Neural cell (in vitro differentiated cells): ENCODE measurements at regions not wholly inside any gene's neighbourhood (a gene's known extent, or its start where the extent isn't known, plus 50 kb on each side); places are given as distances from the start of the nearest gene placed in this dataset.

Experiments
- H2AFZ ChIP-seq: fragments of 200-600, 300-800 bp; sonication (generic), shearing (Covaris generic); 2 replicates; pipeline ENCODE4 v1.6.0; 2014; ENCODE audit warnings: low read depth, mild to moderate bottlenecking, antibody characterized with exemption, low read length, moderate library complexity
- H3F3A ChIP-seq: fragments of 200-600 bp; shearing (Covaris generic); 2 replicates; pipeline ENCODE4 v1.6.1; 2016; ENCODE audit warnings: mild to moderate bottlenecking, moderate library complexity, mixed read lengths, antibody characterized with exemption, low read length; ENCODE audit not compliant: insufficient read depth, poor library complexity, severe bottlenecking
- H3K27ac ChIP-seq: fragments of 200-600, 300-800 bp; sonication (generic), shearing (Covaris generic); 2 replicates; pipeline ENCODE4 v1.5.1; 2014; ENCODE audit warnings: mild to moderate bottlenecking, low read length, moderate library complexity
- H3K27me3 ChIP-seq: fragments of 300-800, 200-600 bp; sonication (generic), shearing (Covaris generic); 2 replicates; pipeline ENCODE4 v1.6.0; 2014; ENCODE audit warnings: mild to moderate bottlenecking, low read depth, low read length, moderate library complexity; ENCODE audit not compliant: insufficient read depth
- H3K36me3 ChIP-seq: fragments of 300-800, 200-600 bp; sonication (generic), shearing (Covaris generic); 2 replicates; pipeline ENCODE4 v1.5.1; 2014; ENCODE audit warnings: mild to moderate bottlenecking, antibody characterized with exemption, low read length, moderate library complexity; ENCODE audit not compliant: insufficient read depth
- H3K4me2 ChIP-seq: fragments of 300-800, 200-600 bp; sonication (generic), shearing (Covaris generic); 2 replicates; pipeline ENCODE4 v1.6.0; 2014; ENCODE audit warnings: mild to moderate bottlenecking, low read length
- H3K4me3 ChIP-seq: fragments of 300-800, 200-600 bp; sonication (generic), shearing (Covaris generic); 2 replicates; pipeline ENCODE4 v1.5.1; 2014; ENCODE audit warnings: mild to moderate bottlenecking, low read length, moderate library complexity
- H3K79me2 ChIP-seq: fragments of 200-600 bp; shearing (Covaris generic); replicated peaks from 2 replicates; pipeline ENCODE4 v1.6.0; 2014; ENCODE audit warnings: mild to moderate bottlenecking, low read length, moderate library complexity; ENCODE audit not compliant: insufficient read depth
- H3K9ac ChIP-seq: fragments of 300-800, 200-600 bp; sonication (generic), shearing (Covaris generic); 2 replicates; pipeline ENCODE4 v1.6.1; 2016; ENCODE audit warnings: mild to moderate bottlenecking, low read length, mixed read lengths
- H3K9me2 ChIP-seq: fragments of 200-600 bp; shearing (Covaris generic); 2 replicates; pipeline ENCODE4 v1.6.1; 2016; ENCODE audit warnings: mild to moderate bottlenecking, low read length, mixed read lengths; ENCODE audit not compliant: insufficient read depth
- H3K9me3 ChIP-seq: fragments of 200-600, 300-800 bp; sonication (generic), shearing (Covaris generic); 2 replicates; pipeline ENCODE4 v1.6.1; 2016; ENCODE audit warnings: mild to moderate bottlenecking, mixed run types, low read length, moderate library complexity, mixed read lengths
- H4K20me1 ChIP-seq: fragments of 200-600 bp; shearing (Covaris generic); 2 replicates; pipeline ENCODE4 v1.6.1; 2016; ENCODE audit warnings: mild to moderate bottlenecking, mixed run types; ENCODE audit not compliant: insufficient read depth
- EP300 ChIP-seq: fragments of 450-650 bp; conservative IDR thresholded peaks from 2 replicates; pipeline ENCODE4 v1.6.1; 2014; ENCODE audit warnings: antibody characterized with exemption, mild to moderate bottlenecking, moderate library complexity; ENCODE audit not compliant: poor library complexity, severe bottlenecking
- EZH2 ChIP-seq: fragments of 200-600, 300-800 bp; shearing (Covaris generic), sonication (generic); IDR thresholded peaks from 2 replicates; pipeline ENCODE4 v1.6.1; 2014; ENCODE audit warnings: antibody characterized with exemption, low read length, borderline replicate concordance, mild to moderate bottlenecking; ENCODE audit not compliant: insufficient read depth, poor library complexity, severe bottlenecking
- MXI1 ChIP-seq: fragments of 450-650 bp; conservative IDR thresholded peaks from 2 replicates; pipeline ENCODE4 v1.6.1; 2014; ENCODE audit warnings: antibody characterized with exemption, mild to moderate bottlenecking; ENCODE audit not compliant: poor library complexity, severe bottlenecking
- POLR2AphosphoS5 ChIP-seq: IDR thresholded peaks from 2 replicates; pipeline ENCODE4 v1.6.1; 2012
- RAD21 ChIP-seq: fragments of 450-650 bp; conservative IDR thresholded peaks from 2 replicates; pipeline ENCODE4 v1.6.1; 2014; ENCODE audit warnings: antibody characterized with exemption, mild to moderate bottlenecking, moderate library complexity
- SMC3 ChIP-seq: fragments of 450-650 bp; conservative IDR thresholded peaks from 2 replicates; pipeline ENCODE4 v1.6.1; 2014; ENCODE audit warnings: antibody characterized with exemption, mild to moderate bottlenecking, moderate library complexity; ENCODE audit not compliant: poor library complexity
- TAF1 ChIP-seq: IDR thresholded peaks from 2 replicates; pipeline ENCODE4 v1.6.1; 2012; ENCODE audit warnings: low read depth
- TF ChIP-seq, protein P1 (sequence below): IDR thresholded peaks from 2 replicates; pipeline ENCODE4 v1.6.1; 2012; ENCODE audit warnings: borderline replicate concordance
- TF ChIP-seq, protein P2 (sequence below): fragments of 450-650 bp; IDR thresholded peaks from 2 replicates; pipeline ENCODE4 v1.5.1; 2014; ENCODE audit warnings: antibody characterized with exemption, mild to moderate bottlenecking, moderate library complexity; ENCODE audit not compliant: poor library complexity, severe bottlenecking

DNA sequence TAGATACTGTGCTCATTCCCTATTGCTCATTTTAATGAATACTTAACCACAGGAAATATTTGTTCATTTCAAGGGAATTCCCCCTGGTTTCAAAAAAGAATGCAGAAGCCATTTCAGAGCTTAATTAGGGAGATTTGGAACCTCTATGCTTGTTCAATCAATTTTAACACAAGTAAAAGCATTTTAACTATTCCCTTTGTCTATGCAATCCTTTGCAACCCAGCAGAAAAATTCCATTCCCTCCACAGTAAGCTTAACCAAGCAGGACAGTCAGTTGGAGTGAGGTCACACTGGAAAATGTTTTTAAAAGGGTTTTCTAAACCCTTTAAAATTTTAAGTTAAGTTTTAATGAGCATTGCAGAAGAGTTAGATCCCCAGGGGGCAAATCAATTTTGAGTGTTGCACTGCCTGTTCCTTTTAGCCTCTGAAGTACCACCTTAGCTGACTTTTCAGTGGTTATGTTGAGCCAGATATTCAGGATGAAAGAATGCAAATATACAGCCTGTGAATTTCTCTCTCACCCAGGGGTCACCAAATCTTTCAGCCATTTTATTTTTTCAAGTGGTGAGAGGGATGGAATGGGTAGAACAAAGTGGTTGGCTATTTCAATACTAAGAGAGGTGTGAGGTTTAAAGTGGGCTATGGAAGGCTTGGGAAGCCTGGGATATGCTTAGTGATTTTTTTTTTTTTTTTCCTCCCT is 356.2 kb upstream of the NUDT12 start:
- no peaks in the 10 kb centered on the region for H3F3A ChIP-seq
- no peaks in the 10 kb centered on the region for H3K36me3 ChIP-seq
- no peak overlapping the region for H2AFZ ChIP-seq
- no peak overlapping the region for H3K9ac ChIP-seq
- no peaks in the 10 kb centered on the region for H3K79me2 ChIP-seq
- no peaks in the 10 kb centered on the region for H3K27me3 ChIP-seq
- no peaks in the 10 kb centered on the region for H3K9me3 ChIP-seq
- TF ChIP-seq RAD21 (no peak), EZH2 (no peak), SMC3 (no peak), POLR2AphosphoS5 (no peak), TAF1 (no peak), MXI1 (no peak), EP300 (no peak)
- TF ChIP-seq, protein P1, sequence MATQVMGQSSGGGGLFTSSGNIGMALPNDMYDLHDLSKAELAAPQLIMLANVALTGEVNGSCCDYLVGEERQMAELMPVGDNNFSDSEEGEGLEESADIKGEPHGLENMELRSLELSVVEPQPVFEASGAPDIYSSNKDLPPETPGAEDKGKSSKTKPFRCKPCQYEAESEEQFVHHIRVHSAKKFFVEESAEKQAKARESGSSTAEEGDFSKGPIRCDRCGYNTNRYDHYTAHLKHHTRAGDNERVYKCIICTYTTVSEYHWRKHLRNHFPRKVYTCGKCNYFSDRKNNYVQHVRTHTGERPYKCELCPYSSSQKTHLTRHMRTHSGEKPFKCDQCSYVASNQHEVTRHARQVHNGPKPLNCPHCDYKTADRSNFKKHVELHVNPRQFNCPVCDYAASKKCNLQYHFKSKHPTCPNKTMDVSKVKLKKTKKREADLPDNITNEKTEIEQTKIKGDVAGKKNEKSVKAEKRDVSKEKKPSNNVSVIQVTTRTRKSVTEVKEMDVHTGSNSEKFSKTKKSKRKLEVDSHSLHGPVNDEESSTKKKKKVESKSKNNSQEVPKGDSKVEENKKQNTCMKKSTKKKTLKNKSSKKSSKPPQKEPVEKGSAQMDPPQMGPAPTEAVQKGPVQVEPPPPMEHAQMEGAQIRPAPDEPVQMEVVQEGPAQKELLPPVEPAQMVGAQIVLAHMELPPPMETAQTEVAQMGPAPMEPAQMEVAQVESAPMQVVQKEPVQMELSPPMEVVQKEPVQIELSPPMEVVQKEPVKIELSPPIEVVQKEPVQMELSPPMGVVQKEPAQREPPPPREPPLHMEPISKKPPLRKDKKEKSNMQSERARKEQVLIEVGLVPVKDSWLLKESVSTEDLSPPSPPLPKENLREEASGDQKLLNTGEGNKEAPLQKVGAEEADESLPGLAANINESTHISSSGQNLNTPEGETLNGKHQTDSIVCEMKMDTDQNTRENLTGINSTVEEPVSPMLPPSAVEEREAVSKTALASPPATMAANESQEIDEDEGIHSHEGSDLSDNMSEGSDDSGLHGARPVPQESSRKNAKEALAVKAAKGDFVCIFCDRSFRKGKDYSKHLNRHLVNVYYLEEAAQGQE = no peak
- TF ChIP-seq, protein P2, sequence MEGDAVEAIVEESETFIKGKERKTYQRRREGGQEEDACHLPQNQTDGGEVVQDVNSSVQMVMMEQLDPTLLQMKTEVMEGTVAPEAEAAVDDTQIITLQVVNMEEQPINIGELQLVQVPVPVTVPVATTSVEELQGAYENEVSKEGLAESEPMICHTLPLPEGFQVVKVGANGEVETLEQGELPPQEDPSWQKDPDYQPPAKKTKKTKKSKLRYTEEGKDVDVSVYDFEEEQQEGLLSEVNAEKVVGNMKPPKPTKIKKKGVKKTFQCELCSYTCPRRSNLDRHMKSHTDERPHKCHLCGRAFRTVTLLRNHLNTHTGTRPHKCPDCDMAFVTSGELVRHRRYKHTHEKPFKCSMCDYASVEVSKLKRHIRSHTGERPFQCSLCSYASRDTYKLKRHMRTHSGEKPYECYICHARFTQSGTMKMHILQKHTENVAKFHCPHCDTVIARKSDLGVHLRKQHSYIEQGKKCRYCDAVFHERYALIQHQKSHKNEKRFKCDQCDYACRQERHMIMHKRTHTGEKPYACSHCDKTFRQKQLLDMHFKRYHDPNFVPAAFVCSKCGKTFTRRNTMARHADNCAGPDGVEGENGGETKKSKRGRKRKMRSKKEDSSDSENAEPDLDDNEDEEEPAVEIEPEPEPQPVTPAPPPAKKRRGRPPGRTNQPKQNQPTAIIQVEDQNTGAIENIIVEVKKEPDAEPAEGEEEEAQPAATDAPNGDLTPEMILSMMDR = no peak
- H3K4me3 ChIP-seq = no peak overlapping the region
- H3K27ac ChIP-seq = no peak overlapping the region
- no peak overlapping the region for H3K4me2 ChIP-seq
- H4K20me1 ChIP-seq = no peaks in the 10 kb centered on the region
- H3K9me2 ChIP-seq = no peaks in the 10 kb centered on the region

DNA sequence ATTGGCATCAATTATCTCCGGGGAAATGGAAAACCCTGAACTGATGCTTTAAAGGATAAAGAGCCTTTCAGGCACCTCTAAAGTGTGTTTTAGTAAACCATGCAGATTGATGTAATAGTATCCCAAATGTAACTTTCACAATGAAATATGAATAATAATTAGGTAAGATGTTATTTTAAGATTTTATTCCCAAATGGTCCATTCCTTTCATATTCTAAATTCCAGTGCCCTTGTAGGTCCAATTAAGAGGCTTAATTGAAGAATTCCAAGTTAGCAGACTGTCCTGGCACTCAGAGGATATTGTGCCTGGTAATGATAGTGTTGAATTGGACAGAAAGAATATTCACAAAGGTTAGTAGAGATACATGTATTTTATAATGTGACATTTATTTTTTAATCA is 352.5 kb upstream of the NUDT12 start:
- Histone ChIP-seq H4K20me1 (no peaks in the 10 kb centered on the region), H3K27me3 (no peaks in the 10 kb centered on the region), H2AFZ (no peak overlapping the region), H3K9me3 (no peaks in the 10 kb centered on the region), H3K9ac (no peak overlapping the region), H3K27ac (no peak overlapping the region), H3K4me2 (no peak overlapping the region), H3F3A (no peaks in the 10 kb centered on the region), H3K9me2 (no peaks in the 10 kb centered on the region), H3K4me3 (no peak overlapping the region), H3K79me2 (no peaks in the 10 kb centered on the region), H3K36me3 (no peaks in the 10 kb centered on the region)
- TF ChIP-seq, protein P2 = no peak
- no peak for TF ChIP-seq TAF1
- no peak for TF ChIP-seq SMC3
